Stimulated activated CD8-positive, alpha-beta memory T cell treated with anti-CD3 and anti-CD28 coated beads, Interleukin-7, amount 100 ng/mL, for 4 hours (primary cell): ENCODE measurements at regions not wholly inside any gene's neighbourhood (a gene's known extent, or its start where the extent isn't known, plus 50 kb on each side); places are given as distances from the start of the nearest gene placed in this dataset.

Source experiments
- DNase-seq, 2 donors: peaks; one replicate each; pipeline ENCODE4 v3.0.0-alpha.2; 2020; ENCODE audit warnings: low read depth in 2 of 2

DNA sequence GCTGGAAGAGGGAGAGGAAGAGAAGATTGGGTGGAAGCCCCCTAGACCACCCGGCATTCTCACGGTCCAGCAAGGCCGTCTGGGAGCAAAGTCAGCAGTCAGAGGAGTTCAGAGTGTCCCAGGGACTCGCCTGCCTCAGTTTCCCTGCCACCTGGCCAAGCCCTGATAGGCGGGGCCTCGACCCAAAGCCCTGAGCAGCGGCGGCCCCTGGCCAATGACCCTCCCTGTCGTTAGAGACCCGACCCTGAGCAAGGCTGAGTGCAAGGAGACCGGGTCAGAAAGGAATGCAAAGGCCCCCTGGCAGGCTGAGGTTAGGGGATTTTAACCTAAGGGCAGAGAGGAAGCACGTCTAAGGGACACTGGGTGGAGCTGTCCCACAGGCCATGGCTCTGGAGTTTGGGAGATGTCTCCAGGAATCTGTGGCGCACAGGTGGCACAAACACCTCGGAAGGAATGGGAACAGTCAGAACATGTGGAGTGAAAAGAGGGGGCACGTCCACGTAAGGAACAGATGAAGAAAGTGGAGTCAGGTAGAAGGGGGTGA, 196.8 kb upstream of the PDE1C start:
- DNase-seq = no peak

DNA sequence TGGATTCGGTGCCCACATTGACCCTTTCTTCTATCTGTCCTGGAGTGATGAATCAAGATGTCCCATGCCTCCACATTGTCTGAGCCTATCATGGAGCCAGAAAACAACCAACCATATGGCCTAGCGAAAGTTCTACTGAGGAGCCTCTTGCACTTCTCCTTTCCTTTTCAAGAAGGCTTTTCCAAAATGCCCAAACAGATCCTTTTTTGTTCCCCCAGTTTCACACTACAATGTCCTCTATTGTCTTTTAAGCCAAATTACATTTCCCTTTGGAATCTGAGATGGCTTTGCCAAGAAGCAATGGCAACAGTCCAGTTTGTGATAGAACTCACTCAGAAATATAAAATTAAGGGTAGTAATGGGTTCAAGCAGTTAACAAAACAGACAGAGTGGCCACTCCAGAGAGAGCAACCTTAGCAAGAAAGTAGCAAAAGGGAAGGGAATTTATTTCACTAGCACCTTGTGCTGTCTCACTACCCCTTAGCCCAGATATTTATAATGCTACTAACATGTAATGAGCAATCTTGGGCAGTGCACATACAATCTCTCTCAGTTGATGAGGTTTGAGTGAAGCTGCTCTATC, 194.6 kb upstream of the PDE1C start:
- no peak for DNase-seq

DNA sequence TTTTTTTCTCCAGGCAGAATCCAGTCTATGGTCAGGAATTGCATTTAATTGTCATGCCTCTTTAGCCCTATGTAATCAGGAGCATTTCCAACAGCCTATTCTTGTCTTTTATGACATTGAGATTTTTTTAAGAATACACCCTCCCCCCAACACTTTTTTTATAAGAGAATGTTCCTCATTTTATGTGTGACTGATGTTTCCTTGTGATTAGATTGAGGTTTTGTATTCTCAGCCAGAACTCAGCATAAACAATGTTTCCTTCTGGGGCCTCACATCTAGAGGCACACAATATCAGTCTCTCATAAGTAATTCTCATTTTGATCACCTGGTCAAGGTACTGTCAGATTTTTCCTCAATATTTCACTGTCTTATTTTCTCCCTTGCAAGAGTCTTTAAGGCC, 193.4 kb upstream of the PDE1C start:
- DNase-seq = no peak

DNA sequence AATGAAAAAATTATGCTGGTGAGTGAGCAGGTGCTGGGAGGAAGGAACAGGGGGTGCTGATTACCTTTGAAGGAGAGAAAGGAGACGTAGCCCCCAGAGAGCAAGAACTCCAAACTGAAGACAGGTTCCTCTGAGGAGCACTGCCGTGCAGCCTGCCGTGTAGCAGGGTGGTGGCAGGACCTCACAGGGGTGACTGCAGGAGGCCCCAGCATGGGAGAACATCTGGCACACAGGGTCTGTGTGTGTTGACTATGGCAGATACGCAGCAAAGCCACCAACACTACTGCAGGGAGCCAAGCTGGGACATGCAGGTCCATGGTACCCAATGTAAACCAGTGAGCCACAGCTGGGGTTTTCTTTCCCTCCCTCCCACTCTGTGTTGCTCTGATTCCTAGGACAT, 192.1 kb upstream of the PDE1C start:
- DNase-seq = no peak

DNA sequence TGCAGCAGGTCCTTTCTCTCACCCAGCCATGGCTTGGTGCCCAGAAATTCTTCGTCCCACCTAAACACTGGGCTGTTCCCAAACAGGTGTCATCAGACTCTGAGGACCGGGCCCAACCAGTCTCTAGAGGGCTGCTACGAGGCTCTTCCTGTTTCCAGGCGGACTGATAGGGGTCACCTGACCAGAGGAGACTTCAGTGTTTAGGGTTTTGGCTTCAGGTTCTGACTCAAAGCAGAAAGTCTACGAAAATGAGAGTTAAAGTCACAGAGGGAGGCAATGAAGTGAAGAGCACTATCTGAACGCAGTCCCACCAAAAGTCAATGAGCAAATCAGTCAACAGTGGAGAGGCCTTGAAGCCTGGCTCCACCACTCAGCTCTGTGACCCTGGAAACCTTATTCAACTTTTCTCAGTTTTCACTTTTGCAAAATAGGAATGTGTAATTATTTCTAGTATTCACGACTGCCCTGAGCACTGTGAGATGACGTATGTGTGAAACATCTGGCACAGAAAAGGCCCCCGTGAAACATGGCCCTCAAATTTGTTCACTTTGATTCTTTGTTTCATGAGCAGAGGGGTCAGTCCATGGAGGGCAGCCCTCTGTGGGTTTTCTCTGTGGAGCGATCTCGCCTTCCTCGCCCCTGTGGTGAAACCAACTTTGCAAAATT, 189.9 kb upstream of the PDE1C start:
- DNase-seq = no peak

DNA sequence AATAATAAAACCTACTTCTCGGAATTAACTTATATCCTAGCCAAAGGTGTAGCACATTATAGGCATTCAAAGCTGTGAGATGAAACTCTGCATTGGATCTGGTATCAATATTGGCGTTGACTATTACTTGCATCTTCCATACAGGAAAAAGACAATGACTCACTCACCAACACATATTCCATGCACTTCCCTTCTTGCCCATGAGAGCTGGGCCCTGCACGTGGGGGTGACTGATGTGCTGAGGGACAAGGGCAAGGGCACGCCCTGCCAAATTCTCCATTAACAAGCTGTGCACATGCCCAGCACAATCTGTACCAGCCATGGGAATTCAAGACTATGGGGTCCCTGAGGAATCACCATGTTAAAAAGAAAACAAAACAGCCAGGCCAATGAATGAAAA, 188.1 kb upstream of the PDE1C start:
- no peak for DNase-seq

DNA sequence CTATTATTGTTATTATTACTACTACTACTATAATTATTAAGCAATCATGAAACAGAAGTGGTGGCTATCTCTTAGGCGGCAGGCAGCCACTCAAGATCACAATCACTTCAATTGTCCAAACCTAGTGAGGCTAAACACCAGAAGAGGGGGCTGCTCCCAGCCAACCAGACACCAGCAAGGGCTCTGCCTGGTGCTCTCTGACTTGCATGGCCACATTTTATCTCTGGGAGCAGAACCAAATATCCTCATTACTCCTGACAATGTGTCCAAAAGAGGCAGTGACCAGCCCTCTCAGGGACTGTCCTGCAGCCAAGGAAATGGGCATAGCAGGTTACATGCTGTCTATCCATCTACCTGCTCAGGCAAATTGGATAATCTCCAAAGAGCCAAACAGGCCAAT, 187.4 kb upstream of the PDE1C start:
- DNase-seq = no peak

DNA sequence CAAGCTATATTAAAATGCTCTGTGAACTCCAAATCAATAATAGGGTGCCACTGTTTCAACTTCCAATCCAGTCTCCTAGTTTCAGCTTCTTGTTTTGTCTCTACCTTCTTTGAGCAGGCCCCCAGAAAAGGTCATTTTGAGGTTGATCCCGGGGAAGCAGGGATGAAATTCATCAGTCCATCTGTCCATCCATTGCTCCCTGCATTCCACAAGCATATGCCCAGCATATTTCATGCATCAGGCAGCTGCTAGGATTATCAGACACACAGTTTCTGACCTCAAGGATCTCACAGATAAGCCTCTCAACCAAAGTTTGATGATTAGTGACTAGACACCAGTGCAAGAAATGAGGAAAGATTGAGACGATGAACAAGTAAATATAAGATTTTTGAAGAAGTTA, 186.6 kb upstream of the PDE1C start:
- DNase-seq = no peak

DNA sequence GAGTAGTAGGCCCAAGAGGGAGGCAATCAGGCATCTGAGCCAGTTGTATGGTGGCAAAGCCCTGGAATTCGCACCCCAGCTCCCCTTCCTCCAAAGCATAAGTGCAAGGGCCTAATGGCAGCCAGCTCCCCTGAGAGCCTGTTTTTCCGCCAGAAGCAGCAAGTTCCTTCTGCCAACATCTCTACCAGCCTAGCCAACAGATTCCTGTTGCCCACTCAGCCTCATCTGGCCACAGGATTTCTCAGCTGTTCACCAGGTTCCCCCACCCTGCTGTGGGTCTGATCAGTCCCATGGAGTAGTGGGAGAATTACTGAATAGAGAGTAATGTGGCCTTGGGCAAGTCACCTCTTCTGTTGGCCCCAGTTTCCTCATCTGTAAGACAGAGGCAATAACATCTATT, 186.2 kb upstream of the PDE1C start:
- DNase-seq = no peak

DNA sequence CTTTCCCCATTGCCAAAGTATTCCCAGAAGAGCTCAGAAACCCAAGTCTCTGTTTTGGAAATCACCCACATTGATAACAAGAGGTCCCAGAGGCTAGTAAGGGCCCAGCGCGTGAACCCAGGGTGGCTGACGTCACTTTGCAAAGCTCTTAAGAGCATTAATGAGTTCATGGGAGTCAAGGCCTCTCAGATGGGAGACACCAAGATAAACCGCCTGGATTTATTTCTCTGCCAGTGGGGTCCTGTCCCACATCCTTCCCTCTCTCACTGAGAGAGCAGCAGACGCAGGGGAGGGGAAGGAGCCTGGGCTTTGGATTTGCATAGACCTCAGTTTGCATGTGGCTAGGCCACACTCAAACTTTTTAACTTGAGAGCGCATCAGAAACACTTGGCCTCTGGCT, 184.8 kb upstream of the PDE1C start:
- DNase-seq = no peak

DNA sequence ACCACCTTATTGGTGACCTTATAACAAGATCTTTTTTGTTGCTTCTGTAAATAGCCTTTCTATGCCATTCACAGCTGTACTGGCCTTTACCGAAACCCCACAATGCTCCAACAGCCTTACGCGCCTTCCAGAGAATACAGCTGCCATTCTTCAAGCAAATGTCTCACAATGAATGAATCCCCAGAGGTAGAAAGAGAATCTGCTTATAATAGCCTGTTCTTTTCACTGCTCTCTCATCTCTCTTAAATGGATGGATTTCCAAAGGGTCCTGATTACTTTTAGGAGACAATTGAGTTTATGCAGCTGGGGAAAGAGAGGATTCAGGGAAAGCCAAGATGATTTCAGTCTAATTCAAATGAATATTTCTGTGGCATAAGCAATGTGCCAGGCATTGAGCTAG, 183.1 kb upstream of the PDE1C start:
- no peak for DNase-seq

DNA sequence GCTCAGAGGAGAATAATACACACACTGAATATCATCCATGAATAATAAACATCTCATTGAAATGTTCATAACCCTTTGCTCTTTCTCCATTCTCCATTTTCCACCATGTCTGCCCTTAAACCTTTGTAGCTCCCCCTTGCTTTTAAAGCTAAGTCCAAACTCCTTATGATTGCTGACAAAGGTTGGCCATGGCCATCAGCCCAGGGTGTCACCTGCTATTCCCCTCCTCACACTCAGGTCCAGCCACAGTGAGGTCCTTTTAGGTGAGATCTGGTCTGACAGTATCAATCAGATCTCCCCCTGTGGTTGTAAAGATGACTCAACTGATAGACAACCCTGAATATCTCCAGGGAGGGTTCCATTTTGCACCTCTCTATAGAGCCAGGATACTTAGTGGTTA, 181.5 kb upstream of the PDE1C start:
- no peak for DNase-seq

DNA sequence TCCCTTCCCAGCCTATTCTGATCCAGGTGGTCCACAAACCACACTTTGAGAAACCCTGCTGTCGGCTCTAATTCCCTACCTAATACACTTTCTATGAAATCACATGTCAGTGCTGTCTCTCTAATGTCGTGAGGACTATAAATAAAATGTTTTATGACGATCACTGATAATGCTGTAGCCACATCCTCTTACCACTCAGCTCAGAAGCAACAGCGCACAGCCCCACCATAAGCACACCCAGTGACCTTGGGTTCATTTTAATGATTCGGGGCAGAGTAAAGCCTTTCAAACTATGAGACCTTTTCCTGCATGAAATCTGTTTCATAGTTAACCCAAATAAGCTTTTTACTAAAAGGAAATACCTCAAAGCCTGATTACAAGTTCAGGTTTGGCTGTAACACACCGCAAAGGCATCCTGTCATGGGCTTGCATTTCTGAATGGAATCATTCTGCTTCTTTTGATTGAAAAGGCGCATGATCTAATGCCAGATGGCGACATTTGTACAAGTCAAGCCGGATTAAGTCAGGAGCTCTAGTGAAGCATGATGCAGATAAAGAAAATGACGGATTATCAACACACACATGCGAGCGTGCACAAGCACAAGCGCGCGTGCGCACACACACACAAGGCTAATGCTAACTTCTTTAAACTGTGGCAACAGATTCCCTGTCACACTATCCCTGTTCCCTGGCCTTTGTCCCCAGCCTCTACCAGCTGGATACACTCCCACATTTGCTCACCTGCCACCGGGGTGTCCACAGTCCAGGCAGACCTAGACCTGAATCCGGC, 180.5 kb upstream of the PDE1C start:
- DNase-seq = no peak

DNA sequence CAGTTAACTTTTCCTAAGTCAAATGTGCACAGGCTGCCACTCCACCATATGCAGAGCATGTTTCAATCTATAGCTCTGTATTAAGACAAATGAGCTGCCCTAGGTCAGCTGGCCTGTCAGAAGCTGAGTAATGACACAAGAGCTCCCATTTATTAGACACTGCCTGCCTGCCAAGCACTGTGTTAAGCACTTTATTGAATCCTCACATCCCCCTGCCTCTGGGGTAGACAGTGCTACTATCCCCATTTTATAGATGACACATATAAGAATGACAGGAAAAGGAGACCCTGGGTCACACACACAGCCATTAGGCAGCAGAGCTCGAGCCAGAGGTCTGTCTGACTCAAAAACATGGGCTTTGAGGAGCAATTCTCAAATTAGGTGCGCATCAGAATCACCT, 179.8 kb upstream of the PDE1C start:
- no peak for DNase-seq

DNA sequence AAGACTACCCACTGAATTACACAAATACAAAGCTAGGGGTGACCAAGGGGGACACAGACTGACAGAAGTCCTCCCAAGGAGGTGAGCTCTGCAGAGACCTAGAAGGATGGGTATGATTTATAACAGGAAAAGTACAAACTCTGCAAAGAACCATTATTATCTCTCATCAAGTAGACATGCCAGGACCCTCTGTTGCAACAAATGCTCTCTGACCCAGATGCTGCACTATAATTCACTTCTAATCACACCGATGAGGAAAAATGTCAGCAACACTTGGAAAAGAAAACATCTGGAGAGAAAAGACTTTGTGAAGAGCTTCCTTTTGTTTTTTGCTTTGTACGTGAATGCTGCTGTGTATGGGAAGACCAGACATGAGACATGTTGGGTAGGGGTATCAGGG, 178.3 kb upstream of the PDE1C start:
- no peak for DNase-seq

DNA sequence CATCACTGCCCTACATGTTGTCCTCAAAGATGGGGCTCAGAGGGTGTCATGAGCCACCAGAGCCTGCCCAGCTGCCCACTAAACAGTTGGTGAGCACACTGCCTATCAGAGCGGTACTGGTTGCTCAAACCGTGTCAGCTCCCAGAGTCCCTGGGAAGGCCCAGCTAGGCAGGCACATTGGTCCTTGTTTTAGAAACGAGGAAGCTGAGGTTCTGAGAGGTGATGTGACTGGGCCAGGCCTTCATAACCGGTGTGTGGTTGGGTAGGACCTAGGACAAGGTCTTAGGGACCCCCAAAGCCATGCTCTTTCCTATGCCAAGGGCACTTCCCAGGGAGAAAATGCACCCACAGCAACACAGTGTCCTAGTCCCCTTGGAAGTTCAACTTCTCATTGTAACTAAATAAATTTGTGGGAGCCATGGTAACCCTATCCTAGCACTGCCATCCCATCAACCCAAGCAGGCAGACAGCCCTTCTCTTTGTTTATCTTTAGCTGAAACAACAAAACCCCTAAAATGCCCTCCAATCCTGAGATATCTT, 174.7 kb upstream of the PDE1C start:
- no peak for DNase-seq

DNA sequence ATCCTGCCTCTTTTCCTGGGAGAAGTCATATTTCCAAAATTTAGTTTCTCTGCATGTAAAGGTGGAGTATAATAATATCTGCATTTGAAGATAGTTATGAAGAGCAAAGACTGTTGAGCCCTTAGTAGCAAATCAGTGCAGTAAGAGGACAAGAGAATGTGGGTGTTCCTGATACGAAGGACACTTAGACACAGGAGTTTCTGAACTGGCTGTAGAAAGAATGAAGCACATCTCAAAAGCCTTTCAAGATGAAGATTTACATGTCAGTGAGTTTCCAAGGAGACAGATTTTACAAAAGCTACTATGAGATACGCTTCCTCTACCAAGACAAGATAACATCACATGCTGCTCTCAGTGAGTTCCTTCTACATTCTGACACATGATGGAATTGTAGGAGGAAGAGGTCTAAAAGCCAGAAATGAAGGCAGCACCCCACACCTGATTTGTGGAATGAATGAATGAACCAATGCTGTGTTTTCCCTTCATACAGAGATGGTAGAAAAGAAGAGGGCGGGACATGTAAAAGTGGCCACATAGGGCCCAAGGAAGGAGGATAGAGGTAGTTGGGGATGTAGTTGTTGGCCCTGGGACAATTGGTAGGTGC, 173.6 kb upstream of the PDE1C start:
- no peak for DNase-seq

DNA sequence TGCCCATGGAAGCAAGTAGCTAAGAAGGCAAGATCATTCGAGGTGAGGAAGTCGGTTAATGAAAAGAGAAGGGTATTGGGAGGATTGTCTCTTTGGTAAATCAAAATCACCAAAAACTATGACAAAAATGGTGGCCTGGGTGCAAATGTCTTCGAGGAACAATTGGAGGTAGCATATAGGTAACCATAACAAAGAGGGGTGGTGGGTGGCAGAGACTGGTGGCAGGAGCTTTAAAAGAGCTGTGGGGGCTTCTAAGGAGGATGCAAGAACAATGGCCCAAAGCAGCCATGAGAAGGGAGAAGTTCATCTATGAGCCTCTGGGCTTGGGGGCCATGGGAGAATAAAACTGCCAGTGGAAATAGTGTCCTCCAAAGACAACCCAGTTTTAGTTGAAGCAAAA, 172.2 kb upstream of the PDE1C start:
- no peak for DNase-seq

DNA sequence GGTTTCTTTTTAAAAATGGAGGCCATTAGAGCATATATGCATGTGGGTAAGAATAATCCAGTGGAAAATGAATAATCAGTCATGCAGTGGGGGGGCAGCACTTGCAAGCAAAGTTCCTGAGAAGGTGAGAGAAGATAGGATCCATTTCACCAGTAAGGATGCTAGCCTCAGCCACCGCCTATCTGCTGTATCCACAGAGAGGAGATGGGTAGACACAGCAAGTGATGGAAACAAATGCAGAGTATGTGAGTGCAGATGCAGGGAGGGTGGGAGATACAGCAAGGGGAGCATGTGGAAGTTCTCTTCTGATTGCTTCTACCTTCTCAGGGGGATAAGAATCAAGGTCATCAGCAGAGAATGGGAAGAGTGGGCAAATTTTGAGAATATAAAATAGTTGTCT, 171.4 kb upstream of the PDE1C start:
- no peak for DNase-seq

DNA sequence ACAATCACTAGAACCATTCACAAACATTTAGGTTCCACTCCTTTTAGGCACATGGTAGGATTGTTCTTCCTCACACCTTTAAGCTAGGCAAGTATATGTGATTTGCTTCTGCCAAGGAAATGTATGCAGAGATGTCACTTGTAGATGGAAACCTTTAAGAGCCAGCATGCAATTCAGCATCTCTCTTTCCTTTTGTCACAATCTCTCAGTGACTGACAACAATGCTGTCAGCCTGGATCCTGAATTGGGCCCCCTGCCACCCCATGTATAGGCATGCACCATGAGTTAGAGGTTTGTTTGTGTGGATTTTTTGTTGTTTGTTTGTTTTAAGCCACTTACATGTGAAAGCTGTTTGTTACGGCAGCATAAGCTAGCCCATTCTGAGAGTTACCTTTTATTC, 169.6 kb upstream of the PDE1C start:
- no peak for DNase-seq

DNA sequence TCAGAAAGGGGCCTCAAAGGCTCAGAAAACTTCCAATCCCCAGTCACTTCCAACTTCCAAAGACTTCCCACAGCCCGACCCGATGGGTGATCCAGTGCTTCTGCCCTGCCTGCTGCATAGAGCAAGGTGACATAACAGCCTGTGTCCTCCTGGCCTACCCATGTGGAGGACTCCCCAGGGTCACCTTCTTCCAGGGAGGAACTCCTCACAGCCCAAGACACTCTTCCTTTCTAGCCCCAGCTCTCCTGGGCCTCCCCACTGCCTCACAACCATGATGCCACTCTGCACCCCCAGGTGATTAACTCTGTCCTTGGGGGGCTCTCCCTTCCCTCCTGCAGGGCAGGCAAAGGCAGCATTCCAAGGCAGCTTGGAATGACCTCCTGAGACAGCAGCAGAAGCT, 158.4 kb upstream of the PDE1C start:
- DNase-seq = no peak

DNA sequence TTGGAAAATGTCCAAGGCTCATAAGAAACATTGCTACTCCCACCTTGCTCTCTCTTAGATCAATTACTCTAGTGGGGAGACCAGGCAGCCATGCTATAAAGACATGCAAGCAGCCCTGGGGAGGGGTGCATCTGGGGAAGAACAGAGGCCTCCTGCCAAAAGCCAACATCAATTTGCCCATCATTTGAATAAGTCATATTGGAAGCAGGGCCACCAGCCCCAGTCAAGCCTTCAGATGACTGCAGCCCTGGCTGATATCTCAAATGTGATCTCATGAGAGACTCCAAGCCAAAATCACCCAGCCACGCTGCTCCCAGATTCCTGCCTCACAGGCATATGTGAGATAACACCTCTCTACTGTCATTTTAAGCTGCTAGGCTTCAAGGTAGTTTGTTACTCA, 157.5 kb upstream of the PDE1C start:
- DNase-seq = no peak
